ENCODE measurements at regions not wholly inside any gene's neighbourhood (a gene's known extent, or its start where the extent isn't known, plus 50 kb on each side); places are given as distances from the start of the nearest gene placed in this dataset.
"Not testable (repeated sequence)": the region's sequence is repeated elsewhere in the genome, so short reads cannot be mapped to it uniquely, and the experiment has no call there.

DNA sequence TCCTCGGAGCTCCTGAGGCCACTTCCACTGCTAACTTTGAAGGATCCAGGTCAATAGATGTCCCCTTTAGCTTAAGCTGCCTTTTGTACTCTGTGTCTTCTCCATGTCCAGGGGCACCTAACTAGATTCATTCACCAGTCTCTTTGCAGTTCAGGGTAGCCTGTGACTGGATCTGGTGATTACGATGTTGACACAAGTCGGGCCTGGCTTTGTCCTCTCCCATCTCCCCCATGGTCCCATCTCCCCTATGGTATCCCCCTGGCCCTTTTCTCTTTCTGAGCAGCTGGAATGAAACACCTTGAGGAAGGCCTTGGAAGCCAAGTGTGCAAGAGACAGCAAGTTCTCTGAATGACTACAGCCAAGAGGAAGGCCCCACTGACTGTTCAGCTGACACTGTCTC lies 417.9 kb upstream of the SMIM21 start:
- DNase-seq (ENCODE audit: low spot score), result no peak

DNA sequence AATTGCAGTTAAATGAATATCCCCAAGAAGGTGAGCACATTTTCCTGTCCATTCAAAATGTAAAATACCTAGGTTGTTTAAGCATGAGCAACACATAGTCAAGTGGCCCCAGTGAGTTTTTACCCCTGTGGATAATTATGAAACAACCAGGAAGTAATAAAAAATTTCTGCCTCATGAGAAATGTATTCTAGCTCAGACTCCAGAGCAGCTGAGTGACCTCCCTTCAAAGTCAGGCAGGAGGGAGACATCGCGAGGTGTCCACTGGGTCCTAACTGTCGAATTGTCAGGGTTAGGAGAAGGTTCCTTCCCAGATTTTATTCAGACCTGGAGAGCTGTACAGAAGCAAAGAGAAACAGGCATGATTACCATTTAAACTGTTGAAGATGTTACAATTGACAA lies 416.6 kb upstream of the SMIM21 start:
- DNase-seq (ENCODE audit: low spot score), result no peak

DNA sequence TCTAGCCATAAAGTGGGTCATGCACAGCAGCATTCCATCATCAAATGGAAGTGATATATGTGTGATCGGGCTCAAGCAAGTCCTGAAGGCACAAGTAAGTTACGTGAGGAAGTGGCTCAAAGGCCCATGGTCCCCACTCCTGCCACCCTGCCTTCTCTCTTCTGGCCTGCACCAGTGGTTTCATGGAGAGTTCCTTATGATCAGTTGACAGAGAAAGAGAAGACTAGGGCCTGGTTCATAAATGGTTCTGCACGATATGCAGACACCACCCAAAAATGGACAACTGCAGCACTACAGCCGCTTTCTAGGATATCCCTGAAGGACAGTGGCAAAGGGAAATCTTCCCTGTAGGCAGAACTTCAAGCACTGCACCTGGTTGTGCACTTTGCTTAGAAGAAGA lies 412.6 kb upstream of the SMIM21 start:
- no peak for DNase-seq (ENCODE audit: low spot score)

DNA sequence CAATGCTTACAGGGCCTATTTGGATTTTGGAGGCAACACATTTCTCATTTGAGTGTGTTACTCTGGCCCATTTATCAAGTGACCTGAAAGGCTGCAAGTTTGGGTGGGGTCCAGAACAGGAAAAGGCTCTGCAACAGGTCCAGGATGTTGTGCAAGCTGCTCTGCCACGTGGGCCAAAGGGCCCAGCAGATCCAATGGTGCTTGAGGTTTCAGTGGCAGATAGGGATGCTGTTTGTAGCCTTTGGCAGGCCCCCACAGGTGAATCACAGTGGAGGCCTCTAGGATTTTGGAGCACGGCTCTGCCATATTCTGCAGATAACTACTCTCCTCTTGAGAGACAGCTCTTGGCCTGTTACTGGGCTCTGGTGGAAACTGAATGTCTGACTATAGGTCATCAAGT lies 412.2 kb upstream of the SMIM21 start:
- not testable (repeated sequence) for DNase-seq (ENCODE audit: low spot score)

DNA sequence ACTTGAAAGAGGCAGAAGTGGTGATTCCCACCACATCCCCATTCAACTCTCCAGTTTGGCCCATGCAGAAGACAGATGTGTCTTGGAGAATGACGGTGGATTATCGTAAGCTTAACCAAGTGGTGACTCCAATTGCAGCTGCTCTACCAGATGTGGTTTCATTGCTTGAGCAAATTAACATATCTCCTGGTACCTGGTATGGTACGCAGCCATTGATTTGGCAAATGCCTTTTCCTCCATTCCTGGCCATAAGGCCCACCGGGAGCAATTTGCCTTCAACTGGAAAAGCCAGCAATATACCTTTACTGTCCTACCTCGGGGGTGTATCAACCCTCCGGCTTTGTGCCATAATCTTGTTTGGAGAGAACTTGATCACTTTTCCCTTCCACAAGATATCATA lies 411.5 kb upstream of the SMIM21 start:
- no peak for DNase-seq (ENCODE audit: low spot score)

- DNase-seq (ENCODE audit: low spot score), result no peak
Measured at GRCh38 chr18:75837316-75837715, 409.8 kb upstream of the SMIM21 start.

DNA sequence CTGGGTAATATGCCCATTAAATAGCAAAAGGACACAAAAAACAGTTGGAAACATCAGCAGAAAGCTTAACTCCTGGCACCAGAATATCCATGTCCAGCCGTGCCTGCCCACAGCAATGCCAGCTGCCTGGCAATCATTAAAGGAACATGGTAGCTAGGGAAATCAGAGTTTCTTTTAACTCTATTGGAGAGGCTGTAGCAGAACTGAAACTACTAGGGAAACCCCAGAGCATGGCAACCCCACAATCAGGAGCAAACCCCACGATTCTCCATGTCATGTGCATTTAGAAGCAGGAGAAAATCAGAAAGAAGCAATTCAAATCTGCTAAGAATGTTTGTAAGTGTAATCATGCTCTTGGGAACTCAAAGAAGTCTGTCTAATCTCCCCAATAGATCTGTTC lies 409.0 kb upstream of the SMIM21 start:
- no peak for DNase-seq (ENCODE audit: low spot score)

DNA sequence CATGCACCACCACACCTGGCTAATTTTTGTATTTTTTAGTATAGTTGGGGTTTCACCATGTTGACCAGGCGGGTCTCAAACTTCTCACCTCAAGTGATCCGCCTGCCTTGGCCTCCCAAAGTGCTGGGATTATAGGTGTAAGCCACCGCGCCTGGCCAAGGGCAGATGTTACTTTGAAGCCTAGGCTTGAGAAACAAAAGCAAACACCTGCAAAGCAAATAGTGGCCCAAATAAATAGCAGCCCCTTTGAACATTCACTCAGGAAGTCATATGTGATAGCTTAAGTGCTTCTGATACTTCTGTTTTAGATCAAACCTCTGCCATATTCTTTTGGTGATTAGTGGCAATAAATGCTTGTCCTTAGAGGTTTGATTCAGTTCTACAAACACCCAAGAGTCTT lies 404.5 kb upstream of the SMIM21 start:
- no peak for DNase-seq (ENCODE audit: low spot score)

GRCh38 chr18:75830828-75831227 lies 403.3 kb upstream of the SMIM21 start:
- no peak for DNase-seq (ENCODE audit: low spot score)

DNA sequence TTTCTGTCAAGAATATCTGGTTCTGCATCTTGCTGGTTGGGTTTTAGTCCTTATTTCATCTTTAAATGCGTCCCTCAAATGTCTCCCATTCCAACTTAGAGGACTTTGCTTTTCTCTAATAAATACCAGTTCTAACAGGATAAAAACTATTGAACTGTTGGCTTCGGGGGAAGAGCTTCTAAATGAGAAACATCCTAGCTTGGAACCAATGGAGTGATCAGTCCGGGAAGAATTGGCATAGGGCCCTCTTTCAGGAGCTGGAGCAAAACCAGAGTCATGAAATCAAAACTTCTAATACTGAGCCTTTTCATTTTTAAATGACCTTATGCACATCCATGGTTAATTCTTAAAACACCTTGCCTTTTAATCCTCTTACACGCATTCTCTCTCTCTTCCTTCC lies 401.6 kb upstream of the SMIM21 start:
- no peak for DNase-seq (ENCODE audit: low spot score)

- DNase-seq (ENCODE audit: low spot score), result no peak
Measured at GRCh38 chr18:75828379-75828778, 400.9 kb upstream of the SMIM21 start.

GRCh38 chr18:75827751-75828287 lies 400.3 kb upstream of the SMIM21 start:
- DNase-seq (ENCODE audit: low spot score), result no peak

DNA sequence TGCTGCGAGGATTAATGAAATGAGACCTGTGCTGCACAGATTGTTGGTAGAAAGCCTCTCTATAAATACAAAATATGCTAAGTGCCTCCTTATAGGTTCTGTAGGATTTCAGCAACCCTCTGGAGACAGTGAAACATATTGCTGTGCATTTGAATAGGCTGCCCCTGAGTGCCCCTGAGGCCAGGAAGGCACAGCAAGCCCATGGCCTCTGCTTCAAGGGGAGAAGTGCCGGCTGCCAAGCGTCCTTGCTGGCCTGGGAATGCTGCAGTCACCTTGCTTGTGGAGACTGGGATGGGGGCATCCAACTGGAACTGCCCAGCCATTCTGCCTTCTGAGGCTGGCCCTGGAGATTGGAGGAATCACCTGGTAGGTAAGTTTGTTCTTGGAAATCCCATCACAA lies 397.2 kb upstream of the SMIM21 start:
- DNase-seq (ENCODE audit: low spot score), result no peak

GRCh38 chr18:75823471-75823870 lies 396.0 kb upstream of the SMIM21 start:
- no peak for DNase-seq (ENCODE audit: low spot score)

DNA sequence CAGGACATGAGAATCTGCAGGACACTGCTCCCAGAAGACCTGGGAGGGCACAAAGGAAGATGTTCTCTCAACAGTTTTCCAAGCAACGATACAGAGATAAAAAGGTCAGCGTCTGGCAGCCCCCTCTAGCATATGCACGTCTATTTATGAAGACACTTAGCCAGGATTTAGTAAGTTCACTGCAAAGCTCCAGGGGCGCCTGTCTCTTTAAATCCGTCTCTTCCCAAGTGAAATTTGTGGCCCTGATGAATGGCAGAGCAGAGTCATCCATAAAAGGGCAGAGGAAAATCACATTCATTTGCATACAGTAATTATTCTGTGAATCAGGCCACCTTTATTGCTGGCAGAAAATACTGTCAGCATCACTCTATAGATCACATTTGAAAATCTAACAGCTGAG lies 390.9 kb upstream of the SMIM21 start:
- no peak for DNase-seq (ENCODE audit: low spot score)

DNA sequence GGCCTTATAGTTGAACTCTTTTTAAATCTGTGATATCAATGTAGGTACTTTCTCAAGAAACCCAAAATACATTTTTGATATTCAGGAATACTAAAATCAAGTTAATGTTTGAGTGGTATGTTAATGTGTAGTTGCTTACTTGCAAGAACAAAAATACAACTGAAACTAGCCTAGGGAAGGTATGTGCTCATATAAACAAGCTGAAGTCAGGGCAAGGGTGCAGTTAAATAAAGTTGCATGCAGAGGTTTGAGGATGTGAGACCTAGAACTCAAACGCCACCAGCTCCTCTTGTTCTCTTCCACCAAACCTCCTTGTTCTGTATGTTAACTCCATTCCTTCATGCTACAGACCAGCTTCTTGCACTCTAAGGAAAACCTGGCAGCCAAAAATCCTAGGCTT lies 388.3 kb upstream of the SMIM21 start:
- DNase-seq (ENCODE audit: low spot score), result no peak

DNA sequence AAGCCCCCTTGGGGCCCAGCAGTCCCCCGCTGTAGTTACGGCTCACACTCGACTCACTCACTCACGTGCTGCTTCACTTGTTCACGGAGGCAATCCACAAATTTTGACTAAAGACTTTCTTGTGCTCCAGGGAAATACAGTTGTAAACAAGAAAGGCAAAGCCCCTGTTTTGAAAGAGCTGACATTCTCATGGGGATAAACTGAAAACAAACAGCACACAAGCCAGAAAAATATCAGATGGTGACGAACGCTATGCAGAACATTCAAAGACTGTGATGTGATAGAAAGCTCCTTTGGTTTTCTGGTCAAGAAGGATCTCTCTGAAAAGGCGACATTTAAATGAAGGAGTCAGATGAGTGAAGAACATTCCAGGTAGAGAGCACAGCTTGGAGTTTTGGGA lies 385.3 kb upstream of the SMIM21 start:
- DNase-seq (ENCODE audit: low spot score), result no peak

DNA sequence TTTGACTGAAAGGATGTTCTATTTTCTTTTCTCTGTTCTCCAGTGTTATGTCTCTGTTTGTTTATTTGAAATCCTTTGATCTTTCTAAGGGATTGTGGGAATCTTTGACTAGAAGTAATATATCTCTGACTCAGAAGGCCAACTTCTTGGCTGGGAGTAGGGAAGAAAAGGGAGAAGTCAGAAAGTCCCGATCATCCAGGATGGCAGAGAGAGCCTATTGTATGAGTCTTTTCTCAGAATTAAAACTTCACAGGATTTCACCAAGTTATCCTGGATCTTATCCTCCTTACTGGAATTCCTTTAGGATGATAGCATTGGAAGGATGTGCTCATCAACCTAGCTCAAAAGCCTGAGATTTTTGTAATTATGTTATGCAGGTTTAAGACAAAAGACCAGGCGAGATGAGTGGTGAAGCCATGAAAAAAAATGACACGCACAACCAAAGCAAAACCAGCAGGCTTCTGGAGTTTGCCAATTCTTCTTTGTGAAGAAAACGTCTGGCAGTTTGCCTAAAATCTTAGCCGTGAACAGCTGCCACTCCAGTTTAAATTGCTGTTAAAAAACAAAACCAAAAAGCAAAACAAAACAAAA lies 383.6 kb upstream of the SMIM21 start:
- peak; percentile 4 for DNase-seq (ENCODE audit: low spot score)

DNA sequence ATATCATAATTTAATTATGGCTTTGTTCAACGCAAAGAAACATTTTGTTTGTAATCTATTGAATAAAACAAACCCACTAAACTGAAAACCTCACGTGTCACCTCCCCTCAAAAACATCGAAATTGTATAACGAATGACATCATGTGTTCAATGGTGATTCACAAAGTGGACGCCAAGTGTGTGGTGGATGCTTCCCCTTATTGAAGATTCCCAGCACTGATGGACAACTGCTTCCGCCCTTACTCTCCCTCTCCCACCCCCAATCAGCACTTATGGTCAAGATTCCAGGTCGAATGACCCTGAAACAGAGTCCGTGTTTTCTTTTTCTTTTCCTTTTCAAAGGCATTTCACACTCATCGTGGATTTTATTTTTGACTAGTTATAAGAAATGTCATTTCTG lies 383.0 kb upstream of the SMIM21 start:
- DNase-seq (ENCODE audit: low spot score), result no peak

- no peak for DNase-seq (ENCODE audit: low spot score)
Measured at GRCh38 chr18:75809926-75810255, 382.4 kb upstream of the SMIM21 start.

- no peak for DNase-seq (ENCODE audit: low spot score)
Measured at GRCh38 chr18:75809151-75809925, 381.8 kb upstream of the SMIM21 start.

GRCh38 chr18:75805265-75805664 lies 377.8 kb upstream of the SMIM21 start:
- no peak for DNase-seq (ENCODE audit: low spot score)

- DNase-seq (ENCODE audit: low spot score), result no peak
Measured at GRCh38 chr18:75802681-75803080, 375.2 kb upstream of the SMIM21 start.

DNA sequence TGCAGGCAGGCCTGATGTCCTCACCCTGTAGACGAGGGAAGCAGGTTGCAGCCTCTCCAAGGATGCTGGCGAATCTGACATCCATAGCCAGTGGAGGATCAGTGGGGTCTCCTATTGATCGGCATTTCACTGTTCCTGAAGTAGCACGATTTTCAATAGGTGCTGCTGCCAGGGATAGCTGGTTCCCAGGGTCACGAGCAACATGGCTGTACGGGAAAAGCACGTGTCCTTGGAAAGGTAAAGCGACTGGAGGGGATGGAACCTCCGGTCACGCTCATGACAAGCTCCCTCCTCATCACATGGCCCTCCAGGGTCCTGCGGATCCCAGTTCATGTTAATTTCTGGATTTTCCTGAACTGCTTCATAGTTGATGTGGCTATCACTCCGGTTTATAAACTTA lies 373.7 kb upstream of the SMIM21 start:
- no peak for DNase-seq (ENCODE audit: low spot score)
